Kidney (tissue), 13 donors: ENCODE measurements at regions not wholly inside any gene's neighbourhood (a gene's known extent, or its start where the extent isn't known, plus 50 kb on each side); places are given as distances from the start of the nearest gene placed in this dataset.

Experiments
- DNase-seq, 5 donors: peaks; one replicate each; pipeline ENCODE4 v3.0.0-alpha.2; 2013 to 2020
- FAIRE-seq: peaks from 2 replicates; lab custom pipeline; 2012; peaks lifted over from hg19 to GRCh38; lab: Jason Lieb, UNC
- H3K27ac ChIP-seq, 2 donors: one replicate each; pipeline ENCODE4 v1.7.0; 2013; ENCODE audit warnings: low read depth in 2 of 2, low read length in 2 of 2, inconsistent platforms in 1 of 2
- H3K27me3 ChIP-seq: one replicate; pipeline ENCODE4 v1.7.1; 2013; ENCODE audit warnings: low read length, inconsistent platforms; ENCODE audit not compliant: control insufficient read depth, insufficient read depth
- H3K36me3 ChIP-seq, 3 donors: one replicate each; pipeline versions ENCODE4 v1.7.0 to v1.7.1; 2013; ENCODE audit warnings: low read length in 3 of 3, control low read depth in 1 of 3, inconsistent platforms in 1 of 3; ENCODE audit not compliant: insufficient read depth in 3 of 3, control insufficient read depth in 2 of 3
- H3K4me1 ChIP-seq, 3 donors: one replicate each; pipeline versions ENCODE4 v1.7.0 to v1.7.1; 2013; ENCODE audit warnings: low read length in 3 of 3, inconsistent platforms in 1 of 3, low read depth in 1 of 3; ENCODE audit not compliant: control insufficient read depth in 2 of 3, insufficient read depth in 2 of 3
- H3K4me3 ChIP-seq, 3 donors: one replicate each; pipeline versions ENCODE4 v1.7.0 to v1.8.1; 2013; ENCODE audit warnings: low read length in 3 of 3, control low read depth in 1 of 3, inconsistent platforms in 1 of 3
- H3K9ac ChIP-seq, 3 donors: one replicate each; pipeline versions ENCODE4 v1.7.0 to v1.7.1; 2013; ENCODE audit warnings: low read length in 3 of 3, control low read depth in 1 of 3, inconsistent platforms in 1 of 3
- H3K9me3 ChIP-seq, 3 donors: one replicate each; pipeline versions ENCODE4 v1.7.0 to v1.7.1; 2013; ENCODE audit warnings: low read length in 3 of 3, control low read depth in 1 of 3, inconsistent platforms in 1 of 3; ENCODE audit not compliant: control insufficient read depth in 2 of 3, insufficient read depth in 1 of 3
- intact Hi-C: fragments of 100-400 bp; cut with DNase I; formaldehyde crosslinking; loops from one replicate; pipeline ENCODE4 v1.11.1; 2022
- TF ChIP-seq, protein P1 (sequence below): IDR thresholded peaks from 3 replicates; pipeline ENCODE4 v1.5.1; 2012; ENCODE audit warnings: mild to moderate bottlenecking, moderate library complexity, borderline replicate concordance; ENCODE audit not compliant: insufficient read depth; ENCODE audit errors: extremely low read depth
- donor health status: control.
- donor health status: control.
- donor health status: control.
- donor health status: control.
- donor health status: control.
- donor health status: DM: yes; HTN: yes; CAD: no.
- donor health status: Normal renal cell carcinoma (clear cell type).

DNA sequence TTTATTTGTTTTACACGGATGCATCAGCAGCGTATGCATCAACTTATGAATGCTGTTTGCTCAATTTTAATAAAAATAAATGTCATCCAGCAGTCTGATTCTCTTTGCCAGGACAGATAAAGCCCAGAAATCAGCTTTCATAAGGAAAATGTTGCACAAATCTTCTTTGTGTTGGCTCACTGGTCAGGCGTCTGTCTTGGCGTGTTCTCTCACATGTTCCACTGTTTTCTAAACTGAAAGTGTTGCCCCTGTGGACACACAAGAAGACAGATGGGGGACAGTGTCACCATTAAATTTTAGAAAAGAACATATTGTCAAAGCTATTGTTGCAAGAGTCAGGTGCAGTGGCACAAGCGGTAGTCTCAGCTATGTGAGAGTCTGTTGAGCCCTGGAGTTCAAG, 316.2 kb downstream of the CENPC start:
- FAIRE-seq (no peak), DNase-seq (no peak)
- intact Hi-C loops, result no loop called here

DNA sequence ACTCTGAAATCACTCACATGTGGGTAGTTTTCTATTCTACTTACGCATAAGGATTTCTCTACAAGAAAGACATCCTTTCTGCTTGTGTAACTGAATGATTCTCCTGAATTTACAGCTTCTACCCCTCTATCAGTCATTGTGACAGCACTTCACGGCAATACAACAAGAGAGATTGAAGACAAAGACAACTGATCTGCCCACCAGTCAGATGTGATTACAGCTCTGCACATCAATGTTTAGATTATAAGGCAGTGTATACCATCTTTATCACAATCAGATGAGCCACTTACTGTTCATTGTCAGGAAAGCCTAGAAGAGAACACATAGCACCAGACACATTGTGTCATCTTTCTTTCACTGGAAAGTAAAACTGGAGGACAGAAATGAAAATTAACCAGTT, 324.4 kb downstream of the CENPC start:
- no peak overlapping the region for H3K4me3 ChIP-seq
- no peak overlapping the region for H3K9ac ChIP-seq
- no peaks in the 10 kb centered on the region for H3K36me3 ChIP-seq
- TF ChIP-seq, protein P1, sequence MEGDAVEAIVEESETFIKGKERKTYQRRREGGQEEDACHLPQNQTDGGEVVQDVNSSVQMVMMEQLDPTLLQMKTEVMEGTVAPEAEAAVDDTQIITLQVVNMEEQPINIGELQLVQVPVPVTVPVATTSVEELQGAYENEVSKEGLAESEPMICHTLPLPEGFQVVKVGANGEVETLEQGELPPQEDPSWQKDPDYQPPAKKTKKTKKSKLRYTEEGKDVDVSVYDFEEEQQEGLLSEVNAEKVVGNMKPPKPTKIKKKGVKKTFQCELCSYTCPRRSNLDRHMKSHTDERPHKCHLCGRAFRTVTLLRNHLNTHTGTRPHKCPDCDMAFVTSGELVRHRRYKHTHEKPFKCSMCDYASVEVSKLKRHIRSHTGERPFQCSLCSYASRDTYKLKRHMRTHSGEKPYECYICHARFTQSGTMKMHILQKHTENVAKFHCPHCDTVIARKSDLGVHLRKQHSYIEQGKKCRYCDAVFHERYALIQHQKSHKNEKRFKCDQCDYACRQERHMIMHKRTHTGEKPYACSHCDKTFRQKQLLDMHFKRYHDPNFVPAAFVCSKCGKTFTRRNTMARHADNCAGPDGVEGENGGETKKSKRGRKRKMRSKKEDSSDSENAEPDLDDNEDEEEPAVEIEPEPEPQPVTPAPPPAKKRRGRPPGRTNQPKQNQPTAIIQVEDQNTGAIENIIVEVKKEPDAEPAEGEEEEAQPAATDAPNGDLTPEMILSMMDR, result no peak
- no peak overlapping the region for H3K27ac ChIP-seq
- no peak for DNase-seq
- no peaks in the 10 kb centered on the region for H3K9me3 ChIP-seq
- intact Hi-C loops, result no loop called here
- no peaks in the 10 kb centered on the region for H3K27me3 ChIP-seq
- H3K4me1 ChIP-seq, result no peaks in the 10 kb centered on the region
- FAIRE-seq, result no peak

More for the DNA sequence above, 316.2 kb downstream of the CENPC start:
- Histone ChIP-seq H3K9ac (no peak overlapping the region), H3K9me3 (no peaks in the 10 kb centered on the region), H3K36me3 (no peaks in the 10 kb centered on the region), H3K27me3 (no peaks in the 10 kb centered on the region), H3K4me3 (no peak overlapping the region), H3K4me1 (no peaks in the 10 kb centered on the region), H3K27ac (no peak overlapping the region)
- TF ChIP-seq, protein P1, result no peak

DNA sequence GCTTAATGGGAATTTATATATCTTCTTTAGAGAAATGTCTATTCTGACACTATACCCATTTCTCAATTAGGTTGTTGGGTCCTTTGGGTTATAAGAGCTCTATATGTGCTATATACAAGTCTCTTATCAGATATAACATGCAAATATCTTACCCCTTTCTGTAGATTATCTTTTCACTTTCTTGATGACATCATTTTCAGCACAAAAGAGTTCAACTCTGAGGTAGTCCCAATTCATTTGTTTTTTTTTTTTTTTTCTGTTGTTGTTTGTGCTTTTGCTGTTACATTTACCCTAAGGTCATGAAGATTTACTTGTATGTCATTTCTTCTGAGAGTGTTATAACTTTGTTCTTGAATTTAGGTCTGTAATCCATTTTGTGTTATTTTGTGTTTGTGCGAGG, 326.4 kb downstream of the CENPC start:
- DNase-seq, result no peak
- Histone ChIP-seq H3K27me3 (no peaks in the 10 kb centered on the region), H3K9ac (no peak overlapping the region), H3K9me3 (no peaks in the 10 kb centered on the region), H3K4me3 (no peak overlapping the region), H3K4me1 (no peaks in the 10 kb centered on the region), H3K27ac (no peak overlapping the region), H3K36me3 (no peaks in the 10 kb centered on the region)
- TF ChIP-seq, protein P1, result no peak
- FAIRE-seq, result no peak
- intact Hi-C loops, result no loop called here

DNA sequence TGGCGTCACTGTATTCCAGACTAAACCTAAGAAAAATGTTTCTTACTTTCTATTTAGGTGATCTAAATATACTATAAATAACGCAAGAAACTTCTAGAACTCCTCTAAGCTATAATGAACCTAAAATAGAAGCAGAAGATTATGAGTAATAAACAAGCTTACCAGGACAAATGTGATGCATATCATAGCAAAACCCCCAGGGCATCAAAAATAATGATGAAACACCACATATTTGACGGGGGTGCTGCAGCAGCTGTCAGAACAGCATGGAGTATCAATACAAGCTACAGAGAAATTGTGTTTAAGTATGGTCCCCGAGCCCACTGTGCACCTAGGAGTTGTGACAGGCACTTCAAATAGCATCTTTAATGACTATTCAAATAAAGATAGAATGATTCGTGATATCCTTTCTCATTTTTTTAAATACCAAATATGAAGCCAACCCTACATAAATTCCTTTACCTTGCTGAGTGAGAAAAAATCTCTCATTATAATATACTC, 337.3 kb downstream of the CENPC start:
- intact Hi-C loops, result no loop called here
- Histone ChIP-seq H3K9me3 (no peaks in the 10 kb centered on the region), H3K4me1 (no peaks in the 10 kb centered on the region), H3K36me3 (no peaks in the 10 kb centered on the region), H3K4me3 (no peak overlapping the region), H3K27me3 (no peaks in the 10 kb centered on the region), H3K27ac (no peak overlapping the region), H3K9ac (no peak overlapping the region)
- no peak for FAIRE-seq
- TF ChIP-seq, protein P1, result no peak
- DNase-seq, result no peak
